HCT116 (cell line): ENCODE measurements at regions not wholly inside any gene's neighbourhood (a gene's known extent, or its start where the extent isn't known, plus 50 kb on each side); places are given as distances from the start of the nearest gene placed in this dataset.

Experiments used
- ATAC-seq: fragments of 200-7000 bp; cut with Tn5 transposase; 2 replicates; pipeline ENCODE4 v1.9.1; 2020; ENCODE audit warnings: mild to moderate bottlenecking, moderate library complexity
- BruUV-seq: library from RNA; stranded (reverse); fragments of 400-500 nt; replicated peaks from 2 replicates; lab custom pipeline; 2021; lab: Mats Ljungman, UMichigan
- CTCF ChIA-PET: fragments of 300-600 bp; sonication (Branson Sonifier 250); formaldehyde crosslinking; loops from one replicate; lab custom pipeline; 2021; ENCODE audit warnings: antibody characterized with exemption; lab: Charles Lee
- POLR2A ChIA-PET: fragments of 300-600, 350-600 bp; sonication (Branson Sonifier 250); formaldehyde crosslinking; loops from one replicate; lab custom pipeline; 2021; ENCODE audit warnings: antibody characterized with exemption; lab: Charles Lee
- RAD21 ChIA-PET, 2 experiments: fragments of 300-600 bp; sonication (Branson Sonifier 250); formaldehyde crosslinking; loops; one replicate each; lab custom pipeline; 2023; ENCODE audit warnings: low total read pairs in 2 of 2; ENCODE audit not compliant: uncharacterized antibody in 2 of 2, unreplicated experiment in 2 of 2, low non-redundant PET in 1 of 2; lab: Charles Lee
- DNase-seq: peaks from one replicate; pipeline ENCODE4 v3.0.0-alpha.2; 2010; ENCODE audit warnings: low read depth, low spot score
- H2AFZ ChIP-seq: fragments of 200-600 bp; shearing (Covaris generic), sonication (generic); 2 replicates; pipeline ENCODE4 v1.6.1; 2017; ENCODE audit warnings: low read depth, mixed run types, mixed read lengths, antibody characterized with exemption, low read length; ENCODE audit not compliant: poor library complexity, severe bottlenecking
- H3K27ac ChIP-seq: 2 replicates; pipeline ENCODE4 v1.5.1; 2012; ENCODE audit warnings: low read depth, low read length
- H3K27me3 ChIP-seq: fragments of 200-600 bp; sonication (generic); 2 replicates; pipeline ENCODE4 v1.6.1; 2016; ENCODE audit warnings: mixed run types, low read length, mixed read lengths; ENCODE audit not compliant: insufficient read depth
- H3K36me3 ChIP-seq, 2 experiments: fragments of 200-500 bp in 1 of 2; fragments of 200-600 bp in 1 of 2; sonication (Bioruptor generic) in 1 of 2; sonication (generic) in 1 of 2; 2 replicates each; pipeline versions ENCODE4 v1.5.1 to v1.6.1; 2014 to 2016; ENCODE audit warnings: low read length in 2 of 2, inconsistent platforms in 1 of 2, mixed read lengths in 1 of 2, mixed run types in 1 of 2; ENCODE audit not compliant: insufficient read depth in 2 of 2, control insufficient read depth in 1 of 2
- H3K4me1 ChIP-seq, 2 experiments: fragments of 200-600 bp in 1 of 2; sonication (generic) in 1 of 2; 2 replicates each; pipeline versions ENCODE4 v1.5.1 to v1.6.1; 2012 to 2017; ENCODE audit warnings: low read length in 2 of 2, inconsistent platforms in 1 of 2, mild to moderate bottlenecking in 1 of 2, mixed read lengths in 1 of 2, mixed run types in 1 of 2, moderate library complexity in 1 of 2; ENCODE audit not compliant: insufficient read depth in 2 of 2, control insufficient read depth in 1 of 2
- H3K4me2 ChIP-seq: fragments of 200-600 bp; sonication (generic); 2 replicates; pipeline ENCODE4 v1.6.1; 2017; ENCODE audit warnings: mixed run types, low read length, mixed read lengths
- H3K4me3 ChIP-seq, 2 experiments: fragments of 200-600 bp in 1 of 2; sonication (generic) in 1 of 2; replicated peaks in 1 of 2; 2 replicates each; pipeline ENCODE4 v1.5.1; 2011 to 2016; ENCODE audit warnings: low read length in 2 of 2, control low read depth in 1 of 2, low read depth in 1 of 2, mild to moderate bottlenecking in 1 of 2, mixed read lengths in 1 of 2, mixed run types in 1 of 2
- H3K79me2 ChIP-seq: fragments of 200-600 bp; sonication (generic); 2 replicates; pipeline ENCODE4 v1.6.1; 2017; ENCODE audit warnings: mild to moderate bottlenecking, mixed run types, low read length, moderate library complexity, mixed read lengths; ENCODE audit not compliant: insufficient read depth
- H3K9ac ChIP-seq: fragments of 200-600 bp; sonication (generic); 2 replicates; pipeline ENCODE4 v1.6.1; 2016; ENCODE audit warnings: low read length, mixed read lengths
- H3K9me2 ChIP-seq: fragments of 200-600 bp; sonication (generic), shearing (Covaris generic); 2 replicates; pipeline ENCODE4 v1.6.1; 2017; ENCODE audit warnings: mixed run types, mild to moderate bottlenecking, moderate library complexity; ENCODE audit not compliant: insufficient read depth
- H3K9me3 ChIP-seq, 2 experiments: fragments of 200-500 bp in 1 of 2; fragments of 200-600 bp in 1 of 2; sonication (Bioruptor generic) in 1 of 2; sonication (generic) in 1 of 2; 2 replicates each; pipeline ENCODE4 v1.6.1; 2014 to 2017; ENCODE audit warnings: low read length in 2 of 2, mixed read lengths in 2 of 2, inconsistent platforms in 1 of 2, low read depth in 1 of 2, mild to moderate bottlenecking in 1 of 2, mixed run types in 1 of 2, moderate library complexity in 1 of 2; ENCODE audit not compliant: control insufficient read depth in 1 of 2, insufficient read depth in 1 of 2
- H4K20me1 ChIP-seq: fragments of 200-600 bp; sonication (generic), shearing (Covaris generic); 2 replicates; pipeline ENCODE4 v1.6.1; 2017; ENCODE audit warnings: mixed run types, mild to moderate bottlenecking, moderate library complexity; ENCODE audit not compliant: insufficient read depth
- ATF3 ChIP-seq: IDR thresholded peaks from 2 replicates; pipeline ENCODE4 v1.6.1; 2012
- ELF1 ChIP-seq: IDR thresholded peaks from 2 replicates; pipeline ENCODE4 v1.6.1; 2012; ENCODE audit warnings: low read depth, borderline replicate concordance
- EZH2 ChIP-seq: fragments of 200-600 bp; sonication (generic); IDR thresholded peaks from 2 replicates; pipeline ENCODE4 v1.6.1; 2017; ENCODE audit warnings: antibody characterized with exemption, mixed run types
- EZH2phosphoT487 ChIP-seq: fragments of 200-600 bp; IDR thresholded peaks from 2 replicates; pipeline ENCODE4 v1.6.1; 2018; ENCODE audit warnings: antibody characterized with exemption, borderline replicate concordance
- FOSL1 ChIP-seq: IDR thresholded peaks from 2 replicates; pipeline ENCODE4 v1.6.1; 2012; ENCODE audit warnings: low read depth
- JUND ChIP-seq: IDR thresholded peaks from 2 replicates; pipeline ENCODE4 v1.6.1; 2012
- POLR2A ChIP-seq: IDR thresholded peaks from 2 replicates; pipeline ENCODE4 v1.7.0; 2011; ENCODE audit warnings: borderline replicate concordance; ENCODE audit not compliant: insufficient read depth, insufficient read length; ENCODE audit errors: extremely low read depth
- POLR2AphosphoS5 ChIP-seq: IDR thresholded peaks from 2 replicates; pipeline ENCODE4 v1.6.1; 2011; ENCODE audit warnings: mild to moderate bottlenecking, low read depth, low read length, moderate library complexity
- RAD21 ChIP-seq: IDR thresholded peaks from 2 replicates; pipeline ENCODE4 v1.6.1; 2012; ENCODE audit warnings: low read depth, mild to moderate bottlenecking
- SIN3A ChIP-seq: IDR thresholded peaks from 2 replicates; pipeline ENCODE4 v1.6.1; 2012; ENCODE audit warnings: low read depth
- SP1 ChIP-seq: IDR thresholded peaks from 2 replicates; pipeline ENCODE4 v1.6.1; 2012; ENCODE audit warnings: low read depth
- TCF7L2 ChIP-seq: IDR thresholded peaks from 2 replicates; pipeline ENCODE4 v1.7.0; 2011; ENCODE audit warnings: borderline replicate concordance, inconsistent platforms; ENCODE audit not compliant: insufficient read depth, insufficient read length; ENCODE audit errors: extremely low read depth
- ZFX ChIP-seq: fragments of 450-650 bp; IDR thresholded peaks from 2 replicates; pipeline ENCODE4 v1.6.1; 2017
- ZNF274 ChIP-seq: fragments of 200-500 bp; sonication (Bioruptor generic); IDR thresholded peaks from 2 replicates; pipeline ENCODE4 v1.6.1; 2014; ENCODE audit warnings: mild to moderate bottlenecking, low read depth, low read length, inconsistent platforms
- intact Hi-C: fragments of 100-400 bp; cut with micrococcal nuclease; formaldehyde crosslinking; loops from 2 replicates; pipeline ENCODE4 v1.10.0; 2022
- TF ChIP-seq, protein P1 (sequence below): IDR thresholded peaks from 2 replicates; pipeline ENCODE4 v1.6.1; 2011; ENCODE audit warnings: mild to moderate bottlenecking, low read length, moderate library complexity; ENCODE audit not compliant: insufficient replicate concordance; ENCODE audit errors: extremely low read depth
- TF ChIP-seq, protein P2 (sequence below): IDR thresholded peaks from 2 replicates; pipeline ENCODE4 v1.6.1; 2012
- TF ChIP-seq, protein P3 (sequence below): IDR thresholded peaks from 2 replicates; pipeline ENCODE4 v1.6.1; 2012; ENCODE audit warnings: low read depth

DNA sequence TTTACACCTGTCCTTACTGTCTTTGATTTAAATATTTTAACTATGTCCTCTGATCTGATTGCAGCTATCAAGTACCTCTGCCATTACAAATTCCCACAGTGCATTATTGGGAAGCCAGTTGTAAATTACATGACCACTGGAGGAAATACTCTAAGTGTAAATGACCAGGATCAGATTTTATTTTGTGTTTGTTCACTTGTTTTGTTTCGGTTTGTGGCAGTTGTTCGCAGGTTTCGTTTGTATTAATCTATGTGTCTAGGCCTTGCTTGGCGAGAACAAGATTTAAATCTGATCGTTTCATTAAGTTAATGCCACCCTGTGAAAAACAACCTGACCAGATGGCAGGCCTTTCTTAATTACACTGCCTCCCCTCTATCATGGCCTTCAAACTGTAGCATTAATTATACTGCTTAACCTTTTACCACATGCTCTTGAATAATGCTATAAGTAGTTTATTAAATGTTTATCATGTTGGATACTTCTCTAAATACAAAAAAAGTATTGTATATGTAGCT is 990.1 kb downstream of the TMTC2 start:
- no peak for DNase-seq
- no peaks in the 10 kb centered on the region for H3K79me2 ChIP-seq
- no TSS peak for BruUV-seq
- H3K27ac ChIP-seq, result no peak overlapping the region
- H2AFZ ChIP-seq, result peak overlapping the region; percentile 21
- ATAC-seq, result no peak
- intact Hi-C loops, result no loop called here
- H3K9me3 ChIP-seq, result no peaks in the 10 kb centered on the region
- no peak overlapping the region for H3K4me2 ChIP-seq
- H3K4me1 ChIP-seq, result no peaks in the 10 kb centered on the region
- H3K9me2 ChIP-seq, result no peaks in the 10 kb centered on the region
- RAD21 ChIA-PET, result no interaction called here
- H3K27me3 ChIP-seq, result no peaks in the 10 kb centered on the region
- TF ChIP-seq, protein P1, sequence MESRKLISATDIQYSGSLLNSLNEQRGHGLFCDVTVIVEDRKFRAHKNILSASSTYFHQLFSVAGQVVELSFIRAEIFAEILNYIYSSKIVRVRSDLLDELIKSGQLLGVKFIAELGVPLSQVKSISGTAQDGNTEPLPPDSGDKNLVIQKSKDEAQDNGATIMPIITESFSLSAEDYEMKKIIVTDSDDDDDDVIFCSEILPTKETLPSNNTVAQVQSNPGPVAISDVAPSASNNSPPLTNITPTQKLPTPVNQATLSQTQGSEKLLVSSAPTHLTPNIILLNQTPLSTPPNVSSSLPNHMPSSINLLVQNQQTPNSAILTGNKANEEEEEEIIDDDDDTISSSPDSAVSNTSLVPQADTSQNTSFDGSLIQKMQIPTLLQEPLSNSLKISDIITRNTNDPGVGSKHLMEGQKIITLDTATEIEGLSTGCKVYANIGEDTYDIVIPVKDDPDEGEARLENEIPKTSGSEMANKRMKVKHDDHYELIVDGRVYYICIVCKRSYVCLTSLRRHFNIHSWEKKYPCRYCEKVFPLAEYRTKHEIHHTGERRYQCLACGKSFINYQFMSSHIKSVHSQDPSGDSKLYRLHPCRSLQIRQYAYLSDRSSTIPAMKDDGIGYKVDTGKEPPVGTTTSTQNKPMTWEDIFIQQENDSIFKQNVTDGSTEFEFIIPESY, result no peak
- no peak for TF ChIP-seq FOSL1
- TF ChIP-seq TCF7L2, result no peak
- TF ChIP-seq POLR2AphosphoS5, result no peak
- TF ChIP-seq ATF3, result no peak
- TF ChIP-seq RAD21, result no peak
- no peak for TF ChIP-seq ELF1
- no peak for TF ChIP-seq EZH2
- TF ChIP-seq SIN3A, result no peak
- no peak for TF ChIP-seq JUND
- TF ChIP-seq, protein P2, sequence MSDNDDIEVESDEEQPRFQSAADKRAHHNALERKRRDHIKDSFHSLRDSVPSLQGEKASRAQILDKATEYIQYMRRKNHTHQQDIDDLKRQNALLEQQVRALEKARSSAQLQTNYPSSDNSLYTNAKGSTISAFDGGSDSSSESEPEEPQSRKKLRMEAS, result no peak
- no peak for TF ChIP-seq POLR2A
- TF ChIP-seq ZFX, result no peak
- TF ChIP-seq, protein P3, sequence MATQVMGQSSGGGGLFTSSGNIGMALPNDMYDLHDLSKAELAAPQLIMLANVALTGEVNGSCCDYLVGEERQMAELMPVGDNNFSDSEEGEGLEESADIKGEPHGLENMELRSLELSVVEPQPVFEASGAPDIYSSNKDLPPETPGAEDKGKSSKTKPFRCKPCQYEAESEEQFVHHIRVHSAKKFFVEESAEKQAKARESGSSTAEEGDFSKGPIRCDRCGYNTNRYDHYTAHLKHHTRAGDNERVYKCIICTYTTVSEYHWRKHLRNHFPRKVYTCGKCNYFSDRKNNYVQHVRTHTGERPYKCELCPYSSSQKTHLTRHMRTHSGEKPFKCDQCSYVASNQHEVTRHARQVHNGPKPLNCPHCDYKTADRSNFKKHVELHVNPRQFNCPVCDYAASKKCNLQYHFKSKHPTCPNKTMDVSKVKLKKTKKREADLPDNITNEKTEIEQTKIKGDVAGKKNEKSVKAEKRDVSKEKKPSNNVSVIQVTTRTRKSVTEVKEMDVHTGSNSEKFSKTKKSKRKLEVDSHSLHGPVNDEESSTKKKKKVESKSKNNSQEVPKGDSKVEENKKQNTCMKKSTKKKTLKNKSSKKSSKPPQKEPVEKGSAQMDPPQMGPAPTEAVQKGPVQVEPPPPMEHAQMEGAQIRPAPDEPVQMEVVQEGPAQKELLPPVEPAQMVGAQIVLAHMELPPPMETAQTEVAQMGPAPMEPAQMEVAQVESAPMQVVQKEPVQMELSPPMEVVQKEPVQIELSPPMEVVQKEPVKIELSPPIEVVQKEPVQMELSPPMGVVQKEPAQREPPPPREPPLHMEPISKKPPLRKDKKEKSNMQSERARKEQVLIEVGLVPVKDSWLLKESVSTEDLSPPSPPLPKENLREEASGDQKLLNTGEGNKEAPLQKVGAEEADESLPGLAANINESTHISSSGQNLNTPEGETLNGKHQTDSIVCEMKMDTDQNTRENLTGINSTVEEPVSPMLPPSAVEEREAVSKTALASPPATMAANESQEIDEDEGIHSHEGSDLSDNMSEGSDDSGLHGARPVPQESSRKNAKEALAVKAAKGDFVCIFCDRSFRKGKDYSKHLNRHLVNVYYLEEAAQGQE, result no peak
- no peak for TF ChIP-seq EZH2phosphoT487
- no peak for TF ChIP-seq SP1
- TF ChIP-seq ZNF274, result no peak
- TF ChIP-seq, all 23 proteins: peak for 0
- CTCF ChIA-PET, result no interaction called here
- Histone ChIP-seq H3K4me3 (no peak overlapping the region), H3K36me3 (no peaks in the 10 kb centered on the region), H4K20me1 (no peaks in the 10 kb centered on the region), H3K9ac (no peak overlapping the region)
- POLR2A ChIA-PET, result no interaction called here
